ENCODE measurements at regions not wholly inside any gene's neighbourhood (a gene's known extent, or its start where the extent isn't known, plus 50 kb on each side); places are given as distances from the start of the nearest gene placed in this dataset.

GRCh38 chr20:4550740-4551139 is 135.5 kb upstream of the PRNP start:
- Histone ChIP-seq H3K27me3 (ENCODE audit: low read length) (no peaks in the 10 kb centered on the region), H3K4me2 (ENCODE audit: low read depth, low read length, poor library complexity, severe bottlenecking) (no peak overlapping the region), H3F3A (ENCODE audit: insufficient read depth) (no peaks in the 10 kb centered on the region), H2AFZ (ENCODE audit: low read depth, low read length, severe bottlenecking) (no peak overlapping the region), H3K79me2 (ENCODE audit: insufficient read depth, low read length) (no peaks in the 10 kb centered on the region), H3K9me3 (ENCODE audit: insufficient read depth, low read length) (no peaks in the 10 kb centered on the region), H3K9ac (ENCODE audit: low read length) (no peak overlapping the region), H4K20me1 (ENCODE audit: low read depth, low read length) (no peaks in the 10 kb centered on the region), H3K9me2 (replicated peaks; ENCODE audit: insufficient read depth, low read length) (no peaks in the 10 kb centered on the region), H3K4me3 (ENCODE audit: insufficient read depth, low read length, poor library complexity, severe bottlenecking) (no peak overlapping the region), H3K27ac (ENCODE audit: low read depth, low read length) (no peak overlapping the region), H3K36me3 (ENCODE audit: low read length) (no peaks in the 10 kb centered on the region)
- no peak for TF ChIP-seq EZH2phosphoT487 (conservative IDR thresholded peaks at IDR 0.05; ENCODE audit: low read length)
- TF ChIP-seq, protein P1, sequence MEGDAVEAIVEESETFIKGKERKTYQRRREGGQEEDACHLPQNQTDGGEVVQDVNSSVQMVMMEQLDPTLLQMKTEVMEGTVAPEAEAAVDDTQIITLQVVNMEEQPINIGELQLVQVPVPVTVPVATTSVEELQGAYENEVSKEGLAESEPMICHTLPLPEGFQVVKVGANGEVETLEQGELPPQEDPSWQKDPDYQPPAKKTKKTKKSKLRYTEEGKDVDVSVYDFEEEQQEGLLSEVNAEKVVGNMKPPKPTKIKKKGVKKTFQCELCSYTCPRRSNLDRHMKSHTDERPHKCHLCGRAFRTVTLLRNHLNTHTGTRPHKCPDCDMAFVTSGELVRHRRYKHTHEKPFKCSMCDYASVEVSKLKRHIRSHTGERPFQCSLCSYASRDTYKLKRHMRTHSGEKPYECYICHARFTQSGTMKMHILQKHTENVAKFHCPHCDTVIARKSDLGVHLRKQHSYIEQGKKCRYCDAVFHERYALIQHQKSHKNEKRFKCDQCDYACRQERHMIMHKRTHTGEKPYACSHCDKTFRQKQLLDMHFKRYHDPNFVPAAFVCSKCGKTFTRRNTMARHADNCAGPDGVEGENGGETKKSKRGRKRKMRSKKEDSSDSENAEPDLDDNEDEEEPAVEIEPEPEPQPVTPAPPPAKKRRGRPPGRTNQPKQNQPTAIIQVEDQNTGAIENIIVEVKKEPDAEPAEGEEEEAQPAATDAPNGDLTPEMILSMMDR (IDR thresholded peaks at IDR 0.05; ENCODE audit: insufficient read depth, low read length, poor library complexity, severe bottlenecking) = no peak

DNA sequence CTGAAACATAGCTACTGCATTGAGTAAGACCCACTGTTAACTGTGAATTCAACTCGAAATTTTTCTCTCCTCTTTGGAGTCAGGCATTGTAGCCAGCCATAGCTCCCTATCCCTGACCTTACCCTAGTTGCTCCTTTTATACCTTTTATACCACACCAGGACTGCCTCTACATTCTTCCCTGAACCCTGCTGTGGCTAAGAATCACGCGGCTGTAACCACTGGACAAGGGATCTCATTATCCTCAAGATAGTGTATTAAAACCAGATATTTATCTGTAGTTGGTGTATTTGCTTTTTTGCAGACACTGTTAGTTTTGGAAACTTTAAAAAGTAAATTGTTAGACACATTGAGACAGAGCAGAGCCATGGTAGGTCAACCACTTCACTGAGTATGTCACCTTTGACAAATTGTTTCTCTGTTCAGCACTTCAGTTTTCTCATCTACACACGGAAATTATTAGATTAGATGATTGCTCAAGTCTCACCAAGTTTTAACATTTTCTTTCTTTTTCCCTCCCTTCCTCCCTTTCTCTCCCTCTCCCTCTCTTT is 136.5 kb upstream of the PRNP start:
- no peak overlapping the region for H3K27ac ChIP-seq (ENCODE audit: low read depth, low read length)
- H3K36me3 ChIP-seq (ENCODE audit: low read length) = no peaks in the 10 kb centered on the region
- no peaks in the 10 kb centered on the region for H3K79me2 ChIP-seq (ENCODE audit: insufficient read depth, low read length)
- H4K20me1 ChIP-seq (ENCODE audit: low read depth, low read length) = no peaks in the 10 kb centered on the region
- no peaks in the 10 kb centered on the region for H3K9me3 ChIP-seq (ENCODE audit: insufficient read depth, low read length)
- H2AFZ ChIP-seq (ENCODE audit: low read depth, low read length, severe bottlenecking) = no peak overlapping the region
- H3F3A ChIP-seq (ENCODE audit: insufficient read depth) = no peaks in the 10 kb centered on the region
- no peak overlapping the region for H3K4me2 ChIP-seq (ENCODE audit: low read depth, low read length, poor library complexity, severe bottlenecking)
- TF ChIP-seq, protein P1 (IDR thresholded peaks at IDR 0.05; ENCODE audit: insufficient read depth, low read length, poor library complexity, severe bottlenecking) = no peak
- TF ChIP-seq EZH2phosphoT487 (conservative IDR thresholded peaks at IDR 0.05; ENCODE audit: low read length) = no peak
- H3K4me3 ChIP-seq (ENCODE audit: insufficient read depth, low read length, poor library complexity, severe bottlenecking) = no peak overlapping the region
- no peak overlapping the region for H3K9ac ChIP-seq (ENCODE audit: low read length)
- no peaks in the 10 kb centered on the region for H3K27me3 ChIP-seq (ENCODE audit: low read length)
- H3K9me2 ChIP-seq (replicated peaks; ENCODE audit: insufficient read depth, low read length) = no peaks in the 10 kb centered on the region

DNA sequence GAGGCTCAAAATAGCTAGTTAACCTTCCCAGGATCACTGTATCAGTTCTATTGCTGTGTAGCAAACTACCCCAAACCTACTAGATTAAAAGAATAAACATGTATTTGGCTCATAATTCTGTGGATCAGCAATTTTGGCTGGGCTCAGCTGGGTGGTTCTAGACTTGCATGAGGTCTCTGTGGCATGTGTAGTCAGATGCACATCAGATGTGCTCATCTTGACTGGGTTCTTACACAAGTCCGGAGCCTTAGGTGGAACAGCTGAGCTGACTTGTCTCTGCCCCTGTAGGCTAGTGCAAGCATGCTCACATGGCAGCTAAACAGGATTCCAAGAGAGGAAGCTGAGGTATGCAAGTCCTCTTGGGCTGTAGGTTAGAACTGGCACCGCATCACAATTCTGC is 137.7 kb upstream of the PRNP start:
- no peaks in the 10 kb centered on the region for H4K20me1 ChIP-seq (ENCODE audit: low read depth, low read length)
- no peaks in the 10 kb centered on the region for H3K9me3 ChIP-seq (ENCODE audit: insufficient read depth, low read length)
- no peak overlapping the region for H2AFZ ChIP-seq (ENCODE audit: low read depth, low read length, severe bottlenecking)
- no peaks in the 10 kb centered on the region for H3F3A ChIP-seq (ENCODE audit: insufficient read depth)
- no peak overlapping the region for H3K27ac ChIP-seq (ENCODE audit: low read depth, low read length)
- H3K9me2 ChIP-seq (replicated peaks; ENCODE audit: insufficient read depth, low read length) = no peaks in the 10 kb centered on the region
- no peak overlapping the region for H3K4me2 ChIP-seq (ENCODE audit: low read depth, low read length, poor library complexity, severe bottlenecking)
- H3K4me3 ChIP-seq (ENCODE audit: insufficient read depth, low read length, poor library complexity, severe bottlenecking) = no peak overlapping the region
- H3K9ac ChIP-seq (ENCODE audit: low read length) = no peak overlapping the region
- no peak for TF ChIP-seq EZH2phosphoT487 (conservative IDR thresholded peaks at IDR 0.05; ENCODE audit: low read length)
- TF ChIP-seq, protein P1 (IDR thresholded peaks at IDR 0.05; ENCODE audit: insufficient read depth, low read length, poor library complexity, severe bottlenecking) = no peak
- H3K27me3 ChIP-seq (ENCODE audit: low read length) = no peaks in the 10 kb centered on the region
- H3K79me2 ChIP-seq (ENCODE audit: insufficient read depth, low read length) = no peaks in the 10 kb centered on the region
- H3K36me3 ChIP-seq (ENCODE audit: low read length) = no peaks in the 10 kb centered on the region

Measured in SU-DHL-6 (cell line).